Adrenal gland (tissue), 9 donors: ENCODE measurements at regions not wholly inside any gene's neighbourhood (a gene's known extent, or its start where the extent isn't known, plus 50 kb on each side); places are given as distances from the start of the nearest gene placed in this dataset.

Experiments used
- DNase-seq, 7 donors: peaks; one replicate each; pipeline ENCODE4 v3.0.0-alpha.2; 2019 to 2020
- H3K27ac ChIP-seq, 5 donors: fragments of 200-600 bp; sonication (generic) in 4 of 5; 1 replicate in 3 of 5; 2 replicates in 2 of 5; pipeline versions ENCODE4 v1.5.1 to v1.8.0; 2016 to 2020; ENCODE audit warnings: mild to moderate bottlenecking in 1 of 5
- H3K27me3 ChIP-seq: fragments of 200-600 bp; 2 replicates; pipeline ENCODE4 v1.8.0; 2021
- H3K36me3 ChIP-seq, 2 donors: fragments of 200-600 bp; replicated peaks in 1 of 2; 1 replicate in 1 of 2; 2 replicates in 1 of 2; pipeline versions ENCODE4 v1.5.1 to v1.8.0; 2018 to 2022
- H3K4me1 ChIP-seq, 2 donors: fragments of 200-600 bp; replicated peaks in 1 of 2; 1 replicate in 1 of 2; 2 replicates in 1 of 2; pipeline versions ENCODE4 v1.5.1 to v1.8.0; 2018 to 2021
- H3K4me3 ChIP-seq, 4 donors: fragments of 200-600 bp; sonication (generic) in 3 of 4; one replicate each; pipeline ENCODE4 v1.5.1; 2016 to 2018
- H3K9me3 ChIP-seq, 3 donors: fragments of 200-600 bp; sonication (generic) in 1 of 3; replicated peaks in 1 of 3; 1 replicate in 2 of 3; 2 replicates in 1 of 3; pipeline versions ENCODE4 v1.5.1 to v1.8.0; 2016 to 2021
- CTCF ChIP-seq, 6 experiments: fragments of 450-650 bp in 4 of 6; fragments of 200-600 bp in 2 of 6; sonication (generic) in 1 of 6; IDR thresholded peaks; 1 replicate in 5 of 6; 2 replicates in 1 of 6; pipeline versions ENCODE4 v1.5.1 to v1.8.0; 2016 to 2021; ENCODE audit warnings: antibody characterized with exemption in 6 of 6, mild to moderate bottlenecking in 2 of 6, moderate library complexity in 1 of 6
- POLR2A ChIP-seq, 2 donors: fragments of 450-650 bp; IDR thresholded peaks; one replicate each; pipeline ENCODE4 v1.6.1; 2017; ENCODE audit warnings: antibody characterized with exemption in 2 of 2, mild to moderate bottlenecking in 2 of 2, moderate library complexity in 1 of 2
- WGBS, 4 donors: extraction: QIAGEN DNeasy Blood & Tissue Kit in 2 of 4; methylation state at CpG; one replicate each; pipeline versions ENCODE4 v1.1.5 to v1.1.7; 2013 to 2017; 5-methylcytosine and 5-hydroxymethylcytosine counted together
- intact Hi-C, 2 donors: fragments of 100-400 bp; cut with DNase I; formaldehyde crosslinking; loops; one replicate each; pipeline versions ENCODE4 v1.14.1 to v1.15.0; 2022 to 2023
- donor health status: healthy with polysubstance abuse.
- donor health status: Bipolar disorder and iron deficiency.
- donor health status: DM: yes; HTN: yes; CAD: no.
- donor health status: DM: no; HTN: no; CAD: no.
- donor health status: DM: no; HTN: no; CAD: no.

GRCh38 chr1:29839726-29840125, 603.4 kb downstream of the PTPRU start:
- 53 to 83% (median 60%) methylated on average over 2 to 4 of the region's 4 CpGs for WGBS, 4 donors
- H3K9me3 ChIP-seq = no peaks in the 10 kb centered on the region
- intact Hi-C loops = no loop called here
- H3K4me3 ChIP-seq = no peak overlapping the region
- H3K27me3 ChIP-seq = no peaks in the 10 kb centered on the region
- TF ChIP-seq CTCF (IDR thresholded peaks at IDR 0.05) (no peak), POLR2A (IDR thresholded peaks at IDR 0.05) (no peak)
- H3K27ac ChIP-seq = no peak overlapping the region
- H3K4me1 ChIP-seq = no peaks in the 10 kb centered on the region
- DNase-seq = no peak
- no peaks in the 10 kb centered on the region for H3K36me3 ChIP-seq

GRCh38 chr1:29838738-29839320, 602.5 kb downstream of the PTPRU start:
- H3K36me3 ChIP-seq = no peaks in the 10 kb centered on the region
- intact Hi-C loops = no loop called here
- no peaks in the 10 kb centered on the region for H3K4me1 ChIP-seq
- TF ChIP-seq POLR2A (IDR thresholded peaks at IDR 0.05) (no peak), CTCF (IDR thresholded peaks at IDR 0.05) (no peak)
- no peaks in the 10 kb centered on the region for H3K27me3 ChIP-seq
- no peak overlapping the region for H3K4me3 ChIP-seq
- 69 to 78% (median 74%) methylated on average over 3 of the region's 3 CpGs for WGBS, 4 donors
- no peak for DNase-seq
- H3K27ac ChIP-seq = no peak overlapping the region
- no peaks in the 10 kb centered on the region for H3K9me3 ChIP-seq

GRCh38 chr1:29836651-29837646, 600.6 kb downstream of the PTPRU start:
- H3K27ac ChIP-seq = no peak overlapping the region
- no peaks in the 10 kb centered on the region for H3K27me3 ChIP-seq
- no peak for DNase-seq
- 76 to 81% (median 80%) methylated on average over 10 to 12 of the region's 12 CpGs for WGBS, 4 donors
- no peaks in the 10 kb centered on the region for H3K9me3 ChIP-seq
- H3K4me3 ChIP-seq = no peak overlapping the region
- no peaks in the 10 kb centered on the region for H3K4me1 ChIP-seq
- intact Hi-C loops = no loop called here
- TF ChIP-seq CTCF (IDR thresholded peaks at IDR 0.05) (no peak), POLR2A (IDR thresholded peaks at IDR 0.05) (no peak)
- no peaks in the 10 kb centered on the region for H3K36me3 ChIP-seq

- no peaks in the 10 kb centered on the region for H3K27me3 ChIP-seq
- intact Hi-C loops = no loop called here
Observed at GRCh38 chr1:29835874-29836273, 599.6 kb downstream of the PTPRU start.

More at GRCh38 chr1:29835874-29836273, 599.6 kb downstream of the PTPRU start:
- no peaks in the 10 kb centered on the region for H3K36me3 ChIP-seq
- H3K4me1 ChIP-seq = no peaks in the 10 kb centered on the region
- WGBS, 4 donors = 60 to 74% (median 69%) methylated on average over 7 to 8 of the region's 8 CpGs
- no peaks in the 10 kb centered on the region for H3K9me3 ChIP-seq
- DNase-seq = no peak
- no peak overlapping the region for H3K4me3 ChIP-seq
- no peak for TF ChIP-seq POLR2A (IDR thresholded peaks at IDR 0.05)
- no peak for TF ChIP-seq CTCF (IDR thresholded peaks at IDR 0.05)
- no peak overlapping the region for H3K27ac ChIP-seq
